Keratinocyte (primary cell): ENCODE measurements at regions not wholly inside any gene's neighbourhood (a gene's known extent, or its start where the extent isn't known, plus 50 kb on each side); places are given as distances from the start of the nearest gene placed in this dataset.

Source experiments
- CTCF ChIP-seq, 3 experiments: IDR thresholded peaks in 1 of 3; conservative IDR thresholded peaks in 1 of 3; optimal IDR thresholded peaks in 1 of 3; 2 replicates in 2 of 3; 3 replicates in 1 of 3; pipeline versions ENCODE3 to v1.5.1; 2011; ENCODE audit warnings: low read length in 3 of 3, mild to moderate bottlenecking in 3 of 3, moderate library complexity in 2 of 3, control low read depth in 1 of 3, inconsistent platforms in 1 of 3; ENCODE audit not compliant: insufficient read depth in 2 of 3; ENCODE audit errors: extremely low read depth in 1 of 3
- EZH2 ChIP-seq: IDR thresholded peaks from one replicate; pipeline ENCODE4 v1.6.1; 2012; ENCODE audit warnings: inconsistent platforms, mild to moderate bottlenecking, low read length, moderate library complexity

GRCh38 chr14:40894846-40895245 is 711.8 kb upstream of the LRFN5 start:
- TF ChIP-seq CTCF (optimal IDR thresholded peaks at IDR 0.05 in 1 of 3, IDR thresholded peaks at IDR 0.05 in 1 of 3, conservative IDR thresholded peaks at IDR 0.05 in 1 of 3; ENCODE audit: extremely low read depth in 1 of 3, insufficient read depth in 2 of 3, low read length in 3 of 3) (no peak), EZH2 (no peak)
